GM21576 (cell line): ENCODE measurements at regions not wholly inside any gene's neighbourhood (a gene's known extent, or its start where the extent isn't known, plus 50 kb on each side); places are given as distances from the start of the nearest gene placed in this dataset.
"Not testable (repeated sequence)": the region's sequence is repeated elsewhere in the genome, so short reads cannot be mapped to it uniquely, and the experiment has no call there.

Source experiments
- ATAC-seq: cut with Tn5 transposase; IDR thresholded peaks from one replicate; pipeline ENCODE4 v1.9.1; 2021; ENCODE audit warnings: mild to moderate bottlenecking, moderate library complexity; ENCODE audit not compliant: unreplicated experiment

- ATAC-seq = no peak
Observed at GRCh38 chr5:62790348-62790747, 211.7 kb downstream of the LRRC70 start.

DNA sequence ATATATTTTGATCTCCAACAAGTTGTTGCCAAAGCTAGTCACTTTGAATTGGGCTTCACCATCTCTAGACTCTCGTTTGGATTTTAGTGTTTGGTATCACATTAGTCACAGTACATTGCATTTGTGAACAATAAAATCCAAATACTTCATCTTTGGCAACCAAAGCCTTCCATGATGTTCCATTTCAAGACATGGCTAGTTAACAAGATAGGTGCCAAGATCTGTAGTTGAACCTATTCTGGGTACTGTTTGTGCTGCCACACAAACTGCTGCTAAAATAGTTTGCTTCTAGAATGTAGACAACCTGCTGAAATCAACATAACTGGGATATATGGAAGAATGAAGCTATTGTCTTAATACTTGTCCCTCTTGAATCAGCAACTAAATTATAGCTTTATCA lies 207.5 kb downstream of the LRRC70 start:
- ATAC-seq = no peak

DNA sequence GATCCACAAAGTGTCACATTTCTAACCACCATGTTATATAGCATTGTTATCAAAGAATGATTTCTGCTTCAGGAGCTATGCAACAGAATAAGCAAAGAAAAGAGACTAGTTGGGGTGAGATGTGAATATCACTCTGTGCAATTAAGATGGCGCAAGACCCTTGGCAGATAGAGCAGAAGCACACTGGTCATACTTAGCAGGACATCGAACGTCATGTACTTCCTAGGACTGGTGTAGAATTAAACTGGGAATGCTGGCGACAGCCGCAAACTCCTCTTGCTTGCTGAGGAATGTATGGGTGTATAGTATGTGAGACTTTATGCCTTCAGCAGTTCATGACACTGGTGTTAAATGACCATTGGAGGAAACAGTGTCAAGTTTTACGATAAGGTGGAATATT lies 207.0 kb downstream of the LRRC70 start:
- no peak for ATAC-seq

GRCh38 chr5:62783374-62784057 lies 204.9 kb downstream of the LRRC70 start:
- peak; percentile 59 for ATAC-seq

DNA sequence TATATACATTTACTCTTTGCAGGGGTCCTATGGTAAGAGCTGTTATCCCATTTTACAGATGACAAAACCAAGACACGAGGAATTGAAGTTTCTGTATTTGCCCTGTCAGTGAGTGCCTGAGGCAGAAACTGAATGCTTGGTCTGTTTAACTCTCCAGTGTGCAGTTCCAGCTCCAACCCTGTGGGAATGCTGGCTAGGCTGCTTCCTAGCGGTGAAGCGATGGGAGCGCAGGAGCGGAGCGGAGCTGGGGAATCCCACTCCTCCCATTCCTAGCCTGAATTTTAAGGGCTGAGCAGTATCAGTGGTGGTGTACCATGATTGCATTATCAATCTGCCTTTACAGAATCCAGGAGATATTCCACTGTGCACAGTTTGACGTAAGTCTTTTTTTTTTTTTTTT lies 202.3 kb downstream of the LRRC70 start:
- ATAC-seq = no peak

DNA sequence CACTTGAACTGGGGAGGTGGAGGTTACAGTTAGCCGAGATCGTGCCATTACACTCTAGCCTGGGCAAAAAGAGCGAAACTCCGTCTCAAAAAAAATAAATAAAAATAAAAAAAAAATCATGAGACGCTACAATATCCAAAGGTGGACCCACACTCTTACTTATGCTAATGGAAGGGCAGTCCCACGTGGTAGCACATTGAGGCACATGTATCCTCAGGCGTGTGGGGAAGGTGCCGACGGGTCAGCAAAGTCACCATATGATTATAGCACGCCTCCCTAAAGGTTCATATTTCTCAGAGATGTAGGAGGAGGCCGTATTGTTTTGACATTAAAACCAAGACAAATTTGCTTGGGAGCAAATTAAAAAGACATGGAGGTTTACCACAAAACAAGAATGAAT lies 201.6 kb downstream of the LRRC70 start:
- ATAC-seq = no peak

DNA sequence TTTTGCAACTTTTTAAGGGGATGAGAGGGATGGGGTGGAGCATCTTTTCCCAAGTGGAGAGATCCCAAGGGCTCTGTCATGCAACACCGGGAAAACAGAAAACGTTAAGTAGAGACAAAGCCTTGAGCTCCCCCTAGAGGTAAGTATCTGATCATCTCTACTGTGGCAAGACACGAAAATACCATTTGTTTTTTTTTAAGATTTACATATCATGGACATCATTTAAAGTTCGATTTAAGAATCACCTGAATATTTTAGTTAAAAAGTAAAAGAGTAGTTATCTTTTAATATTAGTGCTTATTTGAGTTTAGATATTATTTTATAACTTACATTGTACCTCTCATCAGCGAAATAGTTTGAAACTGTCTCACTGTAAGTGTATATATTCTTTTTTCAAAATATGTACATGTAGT lies 200.4 kb downstream of the LRRC70 start:
- ATAC-seq = no peak

- ATAC-seq = no peak
Observed at GRCh38 chr5:62778316-62779009, 199.8 kb downstream of the LRRC70 start.

GRCh38 chr5:62777081-62777480 lies 198.5 kb downstream of the LRRC70 start:
- ATAC-seq = not testable (repeated sequence)

- not testable (repeated sequence) for ATAC-seq
Observed at GRCh38 chr5:62776592-62776991, 198.0 kb downstream of the LRRC70 start.

GRCh38 chr5:62773460-62773859 lies 194.8 kb downstream of the LRRC70 start:
- no peak for ATAC-seq

- no peak for ATAC-seq
Observed at GRCh38 chr5:62771341-62771740, 192.7 kb downstream of the LRRC70 start.

- ATAC-seq = no peak
Observed at GRCh38 chr5:62767650-62768049, 189.0 kb downstream of the LRRC70 start.

GRCh38 chr5:62767077-62767476 lies 188.5 kb downstream of the LRRC70 start:
- ATAC-seq = no peak

GRCh38 chr5:62762503-62762902 lies 183.9 kb downstream of the LRRC70 start:
- ATAC-seq = no peak

GRCh38 chr5:62757686-62758085 lies 179.1 kb downstream of the LRRC70 start:
- ATAC-seq = not testable (repeated sequence)

DNA sequence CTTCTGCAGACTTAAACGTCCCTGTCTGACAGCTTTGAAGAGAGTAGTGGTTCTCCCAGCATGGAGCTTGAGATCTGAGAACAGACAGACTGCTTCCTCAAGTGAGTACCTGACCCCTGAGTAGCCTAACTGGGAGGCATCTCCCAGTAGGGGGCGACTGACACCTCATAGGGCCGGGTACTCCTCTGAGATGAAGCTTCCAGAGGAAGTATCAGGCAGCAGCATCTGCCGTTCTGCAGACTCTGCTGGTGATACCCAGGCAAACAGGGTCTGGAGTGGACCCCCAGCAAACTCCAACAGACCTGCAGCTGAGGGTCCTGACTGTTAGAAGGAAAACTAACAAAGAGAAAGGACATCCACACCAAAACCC lies 174.4 kb downstream of the LRRC70 start:
- not testable (repeated sequence) for ATAC-seq

DNA sequence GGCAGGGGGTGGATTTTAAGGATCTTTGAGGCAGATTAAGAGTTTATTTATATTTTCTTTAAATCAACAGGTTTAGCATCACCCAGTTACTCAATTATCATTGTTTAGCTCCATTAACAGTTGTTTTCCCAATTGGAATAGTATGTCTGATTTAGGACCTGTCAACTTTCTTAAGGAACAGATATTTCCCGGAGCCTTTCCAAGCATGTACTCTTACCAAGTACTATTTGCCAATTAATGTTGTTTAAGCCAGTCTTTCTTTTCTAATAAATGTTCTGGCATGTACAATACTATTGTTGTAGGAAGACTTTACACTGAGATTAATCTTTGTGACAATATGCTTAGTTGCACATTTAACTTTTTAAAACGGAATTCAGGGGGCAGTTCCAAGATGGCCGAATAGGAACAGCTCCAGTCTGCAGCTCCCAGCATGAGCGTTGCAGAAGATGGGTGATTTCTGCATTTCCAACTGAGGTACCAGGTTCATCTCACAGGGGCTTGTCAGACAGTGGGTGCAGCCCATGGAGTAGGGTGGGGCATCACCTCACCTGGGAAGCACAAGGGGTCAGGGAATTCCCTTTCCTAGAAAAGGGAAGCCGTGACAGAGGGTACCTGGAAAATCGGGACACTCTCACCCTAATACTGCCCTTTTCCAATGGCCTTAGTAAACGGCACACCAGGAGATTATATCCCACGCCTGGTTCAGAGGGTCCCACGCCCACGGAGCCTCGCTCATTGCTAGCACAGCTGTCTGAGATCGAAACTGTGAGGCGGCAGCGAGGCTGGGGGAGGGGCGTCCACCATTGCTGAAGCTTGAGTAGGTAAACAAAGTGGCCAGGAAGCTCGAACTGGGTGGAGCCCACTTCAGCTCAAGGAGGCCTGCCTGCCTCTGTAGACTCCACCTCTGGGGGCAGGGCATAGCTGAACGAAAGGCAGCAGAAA lies 173.7 kb downstream of the LRRC70 start:
- not testable (repeated sequence) for ATAC-seq

DNA sequence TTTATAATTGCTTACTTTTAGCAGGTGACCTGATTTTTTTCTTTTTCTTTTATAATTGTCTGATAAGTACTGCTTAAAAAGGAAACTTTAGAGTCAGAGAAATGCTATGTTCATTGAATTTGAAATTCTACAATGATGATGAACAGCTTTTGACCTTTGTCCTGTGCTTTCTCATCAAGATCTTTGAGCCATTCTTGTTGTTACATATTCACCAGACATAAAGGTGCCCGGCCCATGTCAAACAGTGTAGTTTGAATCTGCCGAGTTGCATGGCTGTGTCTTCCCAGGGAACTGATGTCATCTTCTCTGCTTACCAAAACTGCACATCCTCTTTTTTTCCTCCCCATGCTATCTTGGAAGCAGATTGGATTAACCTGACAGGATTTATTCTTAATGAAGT lies 163.6 kb downstream of the LRRC70 start:
- no peak for ATAC-seq

DNA sequence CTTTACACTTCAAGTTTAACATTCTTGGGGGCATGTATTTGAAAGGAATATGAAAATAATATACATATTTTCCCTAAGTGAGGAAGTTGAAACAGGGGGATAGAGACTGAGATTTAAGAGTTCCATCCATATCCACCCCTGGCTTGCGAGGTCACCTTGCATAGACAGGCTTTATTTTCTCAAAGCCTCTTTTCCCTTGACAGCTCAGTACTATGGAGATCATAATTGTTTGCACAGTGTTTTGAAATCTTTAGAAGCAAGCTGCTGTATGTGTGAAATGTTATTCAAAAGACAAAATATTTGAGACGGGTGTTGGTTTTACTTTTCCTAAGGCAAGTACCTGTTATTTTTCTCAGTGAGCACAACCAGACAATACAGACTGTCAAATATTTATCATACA lies 163.1 kb downstream of the LRRC70 start:
- ATAC-seq = no peak

GRCh38 chr5:62737766-62738165 lies 159.1 kb downstream of the LRRC70 start:
- no peak for ATAC-seq
